ENCODE measurements at regions not wholly inside any gene's neighbourhood (a gene's known extent, or its start where the extent isn't known, plus 50 kb on each side); places are given as distances from the start of the nearest gene placed in this dataset.

GRCh38 chr6:150691463-150691862 lies 91.8 kb downstream of the PLEKHG1 start:
- Histone ChIP-seq H3K36me3 (ENCODE audit: insufficient read depth, low read length) (no peaks in the 10 kb centered on the region; the same call in 1 of the 2 replicates), H3F3A (ENCODE audit: low read depth) (no peaks in the 10 kb centered on the region), H3K27me3 (ENCODE audit: insufficient read depth, low read length, poor library complexity, severe bottlenecking) (no peaks in the 10 kb centered on the region), H3K9me2 (replicated peaks; ENCODE audit: low read depth, low read length) (no peaks in the 10 kb centered on the region), H2AFZ (ENCODE audit: low read length) (no peak overlapping the region), H3K4me2 (ENCODE audit: low read depth, low read length, poor library complexity, severe bottlenecking) (no peak overlapping the region), H3K79me2 (ENCODE audit: insufficient read depth, low read length) (peaks cover 42% of the 10 kb centered on the region), H3K9me3 (ENCODE audit: insufficient read depth, low read depth, low read length) (no peaks in the 10 kb centered on the region), H3K4me1 (ENCODE audit: insufficient read depth, low read length, poor library complexity, severe bottlenecking) (peaks cover 8% of the 10 kb centered on the region), H3K9ac (ENCODE audit: low read depth, low read length, poor library complexity, severe bottlenecking) (no peak overlapping the region), H4K20me1 (ENCODE audit: insufficient read depth, low read length, poor library complexity, severe bottlenecking) (peaks cover 16% of the 10 kb centered on the region), H3K4me3 (ENCODE audit: low read length, poor library complexity, severe bottlenecking) (no peak overlapping the region)
- TF ChIP-seq EZH2phosphoT487 (IDR thresholded peaks at IDR 0.05; ENCODE audit: borderline replicate concordance) (no peak), CTCF (conservative IDR thresholded peaks at IDR 0.05; ENCODE audit: low read length) (no peak)

GRCh38 chr6:150692604-150693003 lies 92.9 kb downstream of the PLEKHG1 start:
- H3K4me2 ChIP-seq (ENCODE audit: low read depth, low read length, poor library complexity, severe bottlenecking): no peak overlapping the region
- H2AFZ ChIP-seq (ENCODE audit: low read length): no peak overlapping the region
- no peaks in the 10 kb centered on the region for H3K9me3 ChIP-seq (ENCODE audit: insufficient read depth, low read depth, low read length)
- H4K20me1 ChIP-seq (ENCODE audit: insufficient read depth, low read length, poor library complexity, severe bottlenecking): peaks cover 11% of the 10 kb centered on the region
- no peak overlapping the region for H3K4me3 ChIP-seq (ENCODE audit: low read length, poor library complexity, severe bottlenecking)
- H3K79me2 ChIP-seq (ENCODE audit: insufficient read depth, low read length): peaks cover 36% of the 10 kb centered on the region
- no peaks in the 10 kb centered on the region for H3K27me3 ChIP-seq (ENCODE audit: insufficient read depth, low read length, poor library complexity, severe bottlenecking)
- no peak for TF ChIP-seq EZH2phosphoT487 (IDR thresholded peaks at IDR 0.05; ENCODE audit: borderline replicate concordance)
- no peak for TF ChIP-seq CTCF (conservative IDR thresholded peaks at IDR 0.05; ENCODE audit: low read length)
- H3K9me2 ChIP-seq (replicated peaks; ENCODE audit: low read depth, low read length): no peaks in the 10 kb centered on the region
- no peaks in the 10 kb centered on the region for H3F3A ChIP-seq (ENCODE audit: low read depth)
- no peak overlapping the region for H3K9ac ChIP-seq (ENCODE audit: low read depth, low read length, poor library complexity, severe bottlenecking)
- H3K4me1 ChIP-seq (ENCODE audit: insufficient read depth, low read length, poor library complexity, severe bottlenecking): peaks cover 8% of the 10 kb centered on the region
- peaks cover 2% of the 10 kb centered on the region; the same call in 1 of the 2 replicates for H3K36me3 ChIP-seq (ENCODE audit: insufficient read depth, low read length)

GRCh38 chr6:150694889-150695288 lies 95.2 kb downstream of the PLEKHG1 start:
- H3K4me3 ChIP-seq (ENCODE audit: low read length, poor library complexity, severe bottlenecking): no peak overlapping the region
- H3F3A ChIP-seq (ENCODE audit: low read depth): no peaks in the 10 kb centered on the region
- no peaks in the 10 kb centered on the region for H3K9me3 ChIP-seq (ENCODE audit: insufficient read depth, low read depth, low read length)
- H3K9ac ChIP-seq (ENCODE audit: low read depth, low read length, poor library complexity, severe bottlenecking): no peak overlapping the region
- H3K4me2 ChIP-seq (ENCODE audit: low read depth, low read length, poor library complexity, severe bottlenecking): no peak overlapping the region
- TF ChIP-seq EZH2phosphoT487 (IDR thresholded peaks at IDR 0.05; ENCODE audit: borderline replicate concordance) (no peak), CTCF (conservative IDR thresholded peaks at IDR 0.05; ENCODE audit: low read length) (no peak)
- peaks cover 6% of the 10 kb centered on the region for H3K4me1 ChIP-seq (ENCODE audit: insufficient read depth, low read length, poor library complexity, severe bottlenecking)
- peaks cover 13% of the 10 kb centered on the region for H4K20me1 ChIP-seq (ENCODE audit: insufficient read depth, low read length, poor library complexity, severe bottlenecking)
- no peak overlapping the region for H2AFZ ChIP-seq (ENCODE audit: low read length)
- no peaks in the 10 kb centered on the region for H3K9me2 ChIP-seq (replicated peaks; ENCODE audit: low read depth, low read length)
- peaks cover 48% of the 10 kb centered on the region for H3K79me2 ChIP-seq (ENCODE audit: insufficient read depth, low read length)
- no peaks in the 10 kb centered on the region for H3K27me3 ChIP-seq (ENCODE audit: insufficient read depth, low read length, poor library complexity, severe bottlenecking)
- peaks cover 2% of the 10 kb centered on the region; the same call in 1 of the 2 replicates for H3K36me3 ChIP-seq (ENCODE audit: insufficient read depth, low read length)

Measured in Loucy (cell line).